NB4 (cell line): ENCODE measurements at regions not wholly inside any gene's neighbourhood (a gene's known extent, or its start where the extent isn't known, plus 50 kb on each side); places are given as distances from the start of the nearest gene placed in this dataset.

Experiments used
- CTCF ChIP-seq: IDR thresholded peaks from one replicate; pipeline ENCODE4 v1.5.1; 2012; ENCODE audit warnings: low read depth, low read length
- POLR2A ChIP-seq: IDR thresholded peaks from 2 replicates; pipeline ENCODE4 v1.6.1; 2011; ENCODE audit warnings: mild to moderate bottlenecking; ENCODE audit not compliant: insufficient read length; ENCODE audit errors: extremely low read depth

- TF ChIP-seq CTCF, result no peak
- no peak for TF ChIP-seq POLR2A
These were observed 275.4 kb upstream of the TCF4 start for GRCh38 chr18:55863391-55863706.
